ENCODE measurements at regions not wholly inside any gene's neighbourhood (a gene's known extent, or its start where the extent isn't known, plus 50 kb on each side); places are given as distances from the start of the nearest gene placed in this dataset.

DNA sequence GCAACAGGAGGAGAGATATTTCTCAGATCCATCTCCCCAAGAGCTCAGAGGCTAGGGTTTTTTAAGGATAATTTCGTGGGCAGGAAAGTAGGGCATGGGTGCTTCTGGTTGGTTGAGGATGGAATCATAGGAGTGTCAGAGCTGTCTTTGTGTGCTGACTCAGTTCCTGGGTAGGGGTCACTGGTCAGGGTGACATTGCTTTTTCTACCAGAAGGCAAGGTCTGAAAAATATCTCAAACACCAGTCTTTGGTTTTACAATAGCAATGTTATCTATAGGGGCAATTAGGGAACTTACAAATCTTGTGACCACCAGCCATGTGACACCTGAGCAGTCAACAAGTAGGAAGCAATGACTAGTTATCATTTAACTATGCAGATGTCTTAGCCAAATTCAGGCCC, 82.9 kb upstream of the DYNLRB2 start:
- DNase-seq (ENCODE audit: low read depth, low spot score), result no peak
- H3K4me3 ChIP-seq (ENCODE audit: low read depth, low read length), result no peak overlapping the region
- TF ChIP-seq, protein P1, sequence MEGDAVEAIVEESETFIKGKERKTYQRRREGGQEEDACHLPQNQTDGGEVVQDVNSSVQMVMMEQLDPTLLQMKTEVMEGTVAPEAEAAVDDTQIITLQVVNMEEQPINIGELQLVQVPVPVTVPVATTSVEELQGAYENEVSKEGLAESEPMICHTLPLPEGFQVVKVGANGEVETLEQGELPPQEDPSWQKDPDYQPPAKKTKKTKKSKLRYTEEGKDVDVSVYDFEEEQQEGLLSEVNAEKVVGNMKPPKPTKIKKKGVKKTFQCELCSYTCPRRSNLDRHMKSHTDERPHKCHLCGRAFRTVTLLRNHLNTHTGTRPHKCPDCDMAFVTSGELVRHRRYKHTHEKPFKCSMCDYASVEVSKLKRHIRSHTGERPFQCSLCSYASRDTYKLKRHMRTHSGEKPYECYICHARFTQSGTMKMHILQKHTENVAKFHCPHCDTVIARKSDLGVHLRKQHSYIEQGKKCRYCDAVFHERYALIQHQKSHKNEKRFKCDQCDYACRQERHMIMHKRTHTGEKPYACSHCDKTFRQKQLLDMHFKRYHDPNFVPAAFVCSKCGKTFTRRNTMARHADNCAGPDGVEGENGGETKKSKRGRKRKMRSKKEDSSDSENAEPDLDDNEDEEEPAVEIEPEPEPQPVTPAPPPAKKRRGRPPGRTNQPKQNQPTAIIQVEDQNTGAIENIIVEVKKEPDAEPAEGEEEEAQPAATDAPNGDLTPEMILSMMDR (IDR thresholded peaks at IDR 0.05; ENCODE audit: insufficient read depth, low read length, missing control alignments), result no peak
- CTCF ChIA-PET, result interaction anchor here (2.8 kb wide), 1 partner anchor 8 kb away, joined by 15 read pairs; no protein-coding TSS in a partner anchor
- POLR2A ChIA-PET, result no interaction called here

DNA sequence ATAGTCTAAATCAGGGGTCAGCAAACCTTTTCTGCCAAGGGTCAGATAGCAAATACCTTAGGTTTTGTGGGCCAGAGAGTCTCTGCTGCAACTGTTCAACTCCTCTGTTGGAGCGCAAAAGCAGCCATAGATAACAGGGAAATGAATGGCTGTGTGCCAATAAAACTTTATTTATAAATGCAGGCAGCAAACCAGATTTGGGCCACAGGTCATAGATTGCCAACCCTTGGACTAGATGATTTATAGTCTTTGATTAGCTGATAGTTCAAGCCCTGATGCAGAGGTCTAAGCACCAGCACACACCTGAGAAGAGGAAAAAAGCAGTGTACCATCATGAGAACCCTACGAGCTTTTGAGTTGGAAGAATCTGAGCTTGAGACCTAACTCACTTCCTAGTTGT, 86.0 kb upstream of the DYNLRB2 start:
- TF ChIP-seq, protein P1 (IDR thresholded peaks at IDR 0.05; ENCODE audit: insufficient read depth, low read length, missing control alignments), result no peak
- H3K4me3 ChIP-seq (ENCODE audit: low read depth, low read length), result no peak overlapping the region
- CTCF ChIA-PET, result interaction anchor here (1.0 kb wide), 1 partner anchor 12 kb away, joined by 3 read pairs; no protein-coding TSS in a partner anchor
- no peak for DNase-seq (ENCODE audit: low read depth, low spot score)
- POLR2A ChIA-PET, result no interaction called here

DNA sequence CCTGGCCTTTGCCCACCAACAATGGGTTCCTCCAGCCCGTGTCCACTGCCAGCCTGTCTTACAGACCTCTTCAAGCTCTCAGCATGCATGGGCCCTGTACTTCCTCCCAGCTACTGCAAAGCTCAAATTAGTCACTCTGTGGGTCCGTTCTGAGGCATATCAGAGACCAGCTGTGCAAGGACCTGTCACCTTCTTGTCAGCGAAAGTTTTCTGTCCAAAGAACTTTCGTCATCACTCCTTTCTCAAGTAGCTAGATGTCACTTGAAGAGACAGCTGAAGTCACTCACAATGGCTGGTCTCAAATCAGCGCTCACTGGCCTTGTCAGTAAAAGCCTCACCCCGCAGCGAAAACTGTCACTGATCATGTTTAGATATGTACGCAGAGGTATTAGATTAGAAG, 91.4 kb upstream of the DYNLRB2 start:
- no peak overlapping the region for H3K4me3 ChIP-seq (ENCODE audit: low read depth, low read length)
- ChIA-PET POLR2A (no interaction called here), CTCF (no interaction called here)
- no peak for DNase-seq (ENCODE audit: low read depth, low spot score)
- TF ChIP-seq, protein P1 (IDR thresholded peaks at IDR 0.05; ENCODE audit: insufficient read depth, low read length, missing control alignments), result no peak

DNA sequence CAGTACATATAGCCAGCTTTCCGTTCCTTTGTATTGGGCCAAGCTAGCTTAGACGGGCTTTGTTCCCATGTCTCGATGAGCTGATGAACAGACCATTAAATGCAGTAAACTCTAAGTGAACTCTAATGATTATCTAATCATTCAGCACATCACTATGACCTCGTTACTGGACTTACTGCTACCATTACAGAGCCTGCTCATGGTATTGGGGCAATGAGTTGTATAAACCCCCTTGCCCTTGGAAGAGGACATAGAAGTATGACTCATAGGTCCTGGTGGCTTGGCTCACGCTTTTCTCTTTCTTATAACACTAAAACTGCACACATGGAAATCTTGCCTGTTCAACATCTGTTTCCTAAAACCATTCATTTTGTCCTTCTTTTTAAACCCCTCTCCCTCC, 93.6 kb upstream of the DYNLRB2 start:
- H3K4me3 ChIP-seq (ENCODE audit: low read depth, low read length), result no peak overlapping the region
- DNase-seq (ENCODE audit: low read depth, low spot score), result no peak
- CTCF ChIA-PET, result no interaction called here
- POLR2A ChIA-PET, result no interaction called here
- TF ChIP-seq, protein P1 (IDR thresholded peaks at IDR 0.05; ENCODE audit: insufficient read depth, low read length, missing control alignments), result no peak

DNA sequence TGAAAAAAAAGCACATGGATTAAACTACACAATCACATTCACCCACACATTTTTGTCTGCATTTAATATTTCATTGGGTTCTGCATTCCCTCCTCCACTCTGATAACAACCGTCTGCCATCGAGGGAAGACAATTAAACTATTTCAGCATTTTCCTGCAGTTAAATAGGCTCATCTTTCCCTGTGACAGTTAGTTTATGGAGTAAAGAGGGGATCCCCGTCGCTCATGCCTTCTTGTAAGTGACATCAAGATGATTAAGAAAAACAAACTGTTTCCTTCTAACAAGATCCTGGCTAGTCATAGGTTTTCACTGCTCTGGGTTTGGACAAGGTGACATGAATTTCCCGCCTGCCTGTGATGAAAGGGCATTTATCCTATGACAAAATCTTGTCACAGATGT, 98.0 kb upstream of the DYNLRB2 start:
- TF ChIP-seq, protein P1 (IDR thresholded peaks at IDR 0.05; ENCODE audit: insufficient read depth, low read length, missing control alignments), result no peak
- ChIA-PET CTCF (no interaction called here), POLR2A (no interaction called here)
- DNase-seq (ENCODE audit: low read depth, low spot score), result no peak
- H3K4me3 ChIP-seq (ENCODE audit: low read depth, low read length), result no peak overlapping the region

DNA sequence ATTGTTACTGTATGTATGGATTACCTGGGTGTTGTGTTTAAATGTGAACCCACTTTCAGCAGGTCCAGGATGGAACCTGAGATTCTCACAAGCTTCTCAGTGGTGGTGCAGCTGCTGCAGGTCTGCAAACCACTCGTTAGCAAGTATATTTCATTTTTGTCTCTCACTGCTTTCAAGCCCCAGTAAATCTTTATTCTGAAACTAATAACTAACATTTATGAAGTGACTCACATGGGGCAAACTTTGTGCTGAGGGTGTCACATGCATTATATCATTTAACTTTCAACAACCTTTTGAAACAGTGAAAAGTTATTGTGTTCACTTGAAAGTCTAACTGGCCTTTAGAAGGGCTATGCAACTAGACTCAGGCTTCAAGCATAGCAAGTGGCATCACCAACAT, 98.9 kb upstream of the DYNLRB2 start:
- TF ChIP-seq, protein P1 (IDR thresholded peaks at IDR 0.05; ENCODE audit: insufficient read depth, low read length, missing control alignments), result no peak
- CTCF ChIA-PET, result no interaction called here
- DNase-seq (ENCODE audit: low read depth, low spot score), result no peak
- POLR2A ChIA-PET, result no interaction called here
- no peak overlapping the region for H3K4me3 ChIP-seq (ENCODE audit: low read depth, low read length)

Data from AG04449 (cell line).